A549 (cell line): ENCODE measurements at regions not wholly inside any gene's neighbourhood (a gene's known extent, or its start where the extent isn't known, plus 50 kb on each side); places are given as distances from the start of the nearest gene placed in this dataset.

Source experiments
- CTCF ChIP-seq: fragments of >200 bp; sonication (Bioruptor Twin); formaldehyde crosslinking; IDR thresholded peaks from 3 replicates; pipeline ENCODE4 v1.5.1; 2016
- EP300 ChIP-seq, 2 experiments: fragments of >200 bp; sonication (Bioruptor Twin); formaldehyde crosslinking; IDR thresholded peaks; 2 replicates in 1 of 2; 3 replicates in 1 of 2; pipeline ENCODE4 v1.6.1; 2016 to 2017
- FOSL2 ChIP-seq, 2 experiments: fragments of 450-650 bp in 1 of 2; fragments of >200 bp in 1 of 2; sonication (Bioruptor Twin) in 1 of 2; formaldehyde crosslinking; IDR thresholded peaks; 2 replicates each; pipeline versions ENCODE4 v1.5.0 to v1.6.1; 2016 to 2020; ENCODE audit warnings: mild to moderate bottlenecking in 1 of 2, moderate library complexity in 1 of 2
- HDAC2 ChIP-seq: fragments of 200-600 bp; sonication (generic); IDR thresholded peaks from 2 replicates; pipeline ENCODE4 v1.6.1; 2016
- JUN ChIP-seq, 2 experiments: fragments of >200 bp; sonication (Bioruptor Twin); formaldehyde crosslinking; IDR thresholded peaks; 2 replicates in 1 of 2; 3 replicates in 1 of 2; pipeline ENCODE4 v1.6.1; 2016 to 2017
- MYC ChIP-seq: IDR thresholded peaks from 2 replicates; pipeline ENCODE4 v1.6.1; 2012; ENCODE audit warnings: mild to moderate bottlenecking, inconsistent platforms, low read length, improper control_type of control experiment, borderline replicate concordance
- POLR2A ChIP-seq: IDR thresholded peaks from 2 replicates; pipeline ENCODE4 v1.6.1; 2012; ENCODE audit warnings: mild to moderate bottlenecking, low read length
- RAD21 ChIP-seq, 2 experiments: fragments of >200 bp in 1 of 2; sonication (Bioruptor Twin) in 1 of 2; formaldehyde crosslinking in 1 of 2; IDR thresholded peaks in 1 of 2; conservative IDR thresholded peaks in 1 of 2; 2 replicates in 1 of 2; 3 replicates in 1 of 2; pipeline ENCODE4 v1.6.1; 2012 to 2018; ENCODE audit warnings: inconsistent platforms in 1 of 2
- RNF2 ChIP-seq: fragments of 200-600 bp; sonication (generic); IDR thresholded peaks from 2 replicates; pipeline ENCODE4 v1.6.1; 2016; ENCODE audit warnings: low read depth, mild to moderate bottlenecking, antibody characterized with exemption, moderate library complexity, borderline replicate concordance
- SREBF2 ChIP-seq: fragments of 450-650 bp; IDR thresholded peaks from 2 replicates; pipeline ENCODE4 v1.6.1; 2014; ENCODE audit warnings: mild to moderate bottlenecking, moderate library complexity
- TP53 ChIP-seq: fragments of 250-450 bp; sonication (Bioruptor Pico); IDR thresholded peaks from 2 replicates; pipeline ENCODE4 v1.5.0; 2021; ENCODE audit warnings: mild to moderate bottlenecking, moderate library complexity
- ZC3H11A ChIP-seq: fragments of 450-650 bp; IDR thresholded peaks from 2 replicates; pipeline ENCODE4 v1.6.1; 2014; ENCODE audit warnings: antibody characterized with exemption, mild to moderate bottlenecking
- TF ChIP-seq, protein P1 (sequence below): fragments of 250-450 bp; sonication (Bioruptor Pico); IDR thresholded peaks from 2 replicates; pipeline ENCODE4 v1.5.0; 2021; ENCODE audit warnings: mild to moderate bottlenecking, moderate library complexity, borderline replicate concordance
- TF ChIP-seq, protein P2 (sequence below): fragments of 450-650 bp; IDR thresholded peaks from 2 replicates; pipeline ENCODE4 v1.6.1; 2014; ENCODE audit warnings: antibody characterized with exemption

DNA sequence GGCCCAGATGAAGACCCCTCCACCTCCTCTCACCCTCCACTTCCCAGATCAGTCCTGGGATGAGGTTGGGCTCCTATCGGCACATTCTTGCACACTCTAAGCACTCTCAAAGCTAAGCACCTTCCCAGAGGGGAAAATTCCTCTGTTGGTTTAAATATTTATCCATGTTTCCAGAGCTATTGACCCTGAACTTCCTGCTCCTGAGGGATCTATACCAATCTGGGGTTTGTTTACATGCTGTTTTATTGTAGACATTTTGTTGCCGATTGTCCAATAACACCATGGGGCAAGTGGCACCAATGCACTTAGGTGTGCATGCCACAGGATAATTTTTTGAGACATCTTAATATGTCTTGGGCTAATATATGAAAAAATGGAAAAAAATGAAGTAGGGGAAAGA lies 476.2 kb downstream of the SLC4A3 start:
- TF ChIP-seq POLR2A (no peak), SREBF2 (no peak), JUN (IDR thresholded peaks at IDR 0.05) (no peak), CTCF (no peak), HDAC2 (no peak), EP300 (IDR thresholded peaks at IDR 0.05) (no peak), ZC3H11A (no peak), RAD21 (conservative IDR thresholded peaks at IDR 0.05 in 1 of 2, IDR thresholded peaks at IDR 0.05 in 1 of 2) (no peak), MYC (no peak), TP53 (CRISPR knock-in tag) (no peak), RNF2 (no peak), FOSL2 (IDR thresholded peaks at IDR 0.05) (no peak), FOSL2 (CRISPR knock-in tag; IDR thresholded peaks at IDR 0.05) (no peak)
- TF ChIP-seq, protein P1, sequence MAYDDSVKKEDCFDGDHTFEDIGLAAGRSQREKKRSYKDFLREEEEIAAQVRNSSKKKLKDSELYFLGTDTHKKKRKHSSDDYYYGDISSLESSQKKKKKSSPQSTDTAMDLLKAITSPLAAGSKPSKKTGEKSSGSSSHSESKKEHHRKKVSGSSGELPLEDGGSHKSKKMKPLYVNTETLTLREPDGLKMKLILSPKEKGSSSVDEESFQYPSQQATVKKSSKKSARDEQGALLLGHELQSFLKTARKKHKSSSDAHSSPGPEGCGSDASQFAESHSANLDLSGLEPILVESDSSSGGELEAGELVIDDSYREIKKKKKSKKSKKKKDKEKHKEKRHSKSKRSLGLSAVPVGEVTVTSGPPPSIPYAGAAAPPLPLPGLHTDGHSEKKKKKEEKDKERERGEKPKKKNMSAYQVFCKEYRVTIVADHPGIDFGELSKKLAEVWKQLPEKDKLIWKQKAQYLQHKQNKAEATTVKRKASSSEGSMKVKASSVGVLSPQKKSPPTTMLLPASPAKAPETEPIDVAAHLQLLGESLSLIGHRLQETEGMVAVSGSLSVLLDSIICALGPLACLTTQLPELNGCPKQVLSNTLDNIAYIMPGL = no peak
- TF ChIP-seq, protein P2, sequence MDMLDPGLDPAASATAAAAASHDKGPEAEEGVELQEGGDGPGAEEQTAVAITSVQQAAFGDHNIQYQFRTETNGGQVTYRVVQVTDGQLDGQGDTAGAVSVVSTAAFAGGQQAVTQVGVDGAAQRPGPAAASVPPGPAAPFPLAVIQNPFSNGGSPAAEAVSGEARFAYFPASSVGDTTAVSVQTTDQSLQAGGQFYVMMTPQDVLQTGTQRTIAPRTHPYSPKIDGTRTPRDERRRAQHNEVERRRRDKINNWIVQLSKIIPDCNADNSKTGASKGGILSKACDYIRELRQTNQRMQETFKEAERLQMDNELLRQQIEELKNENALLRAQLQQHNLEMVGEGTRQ = no peak
